Activated naive CD8-positive, alpha-beta T cell (primary cell): ENCODE measurements at regions not wholly inside any gene's neighbourhood (a gene's known extent, or its start where the extent isn't known, plus 50 kb on each side); places are given as distances from the start of the nearest gene placed in this dataset.
"Not testable (repeated sequence)": the region's sequence is repeated elsewhere in the genome, so short reads cannot be mapped to it uniquely, and the experiment has no call there.

Experiments used
- H3K27ac Mint-ChIP-seq: one replicate; pipeline ENCODE4 v1.8.0; 2021; ENCODE audit warnings: mixed read lengths
- H3K27me3 Mint-ChIP-seq: one replicate; pipeline ENCODE4 v1.8.0; 2021; ENCODE audit warnings: mixed read lengths
- H3K36me3 Mint-ChIP-seq: one replicate; pipeline ENCODE4 v1.8.0; 2021; ENCODE audit warnings: mixed read lengths
- H3K4me1 Mint-ChIP-seq: one replicate; pipeline ENCODE4 v1.8.0; 2021; ENCODE audit warnings: low read depth, mixed read lengths
- H3K4me3 Mint-ChIP-seq: one replicate; pipeline ENCODE4 v1.8.0; 2021; ENCODE audit warnings: mild to moderate bottlenecking, mixed read lengths
- H3K9me3 Mint-ChIP-seq: one replicate; pipeline ENCODE4 v1.8.0; 2021; ENCODE audit warnings: low read depth, mixed read lengths

DNA sequence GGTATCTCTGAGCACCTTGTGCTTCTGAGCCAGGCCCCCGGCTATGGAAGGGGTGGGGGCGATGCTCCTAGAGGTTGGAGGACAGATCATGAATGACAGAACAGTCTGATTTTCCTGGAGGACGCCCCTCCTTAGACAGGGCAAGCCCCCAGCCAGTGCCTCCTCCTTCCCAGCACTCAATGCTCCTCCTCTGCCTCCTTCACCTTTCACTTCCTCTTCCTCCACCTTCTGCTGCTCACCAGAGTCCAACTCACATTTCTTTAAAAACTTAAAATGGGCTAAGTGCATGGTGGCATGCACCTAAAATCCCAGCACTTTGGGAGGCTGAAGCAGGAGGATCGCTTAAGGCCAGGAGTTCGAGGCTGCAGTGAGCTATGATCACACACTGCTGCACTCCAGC, 71.1 kb upstream of the CUX1 start:
- H3K9me3 Mint-ChIP-seq: no peaks in the 10 kb centered on the region

DNA sequence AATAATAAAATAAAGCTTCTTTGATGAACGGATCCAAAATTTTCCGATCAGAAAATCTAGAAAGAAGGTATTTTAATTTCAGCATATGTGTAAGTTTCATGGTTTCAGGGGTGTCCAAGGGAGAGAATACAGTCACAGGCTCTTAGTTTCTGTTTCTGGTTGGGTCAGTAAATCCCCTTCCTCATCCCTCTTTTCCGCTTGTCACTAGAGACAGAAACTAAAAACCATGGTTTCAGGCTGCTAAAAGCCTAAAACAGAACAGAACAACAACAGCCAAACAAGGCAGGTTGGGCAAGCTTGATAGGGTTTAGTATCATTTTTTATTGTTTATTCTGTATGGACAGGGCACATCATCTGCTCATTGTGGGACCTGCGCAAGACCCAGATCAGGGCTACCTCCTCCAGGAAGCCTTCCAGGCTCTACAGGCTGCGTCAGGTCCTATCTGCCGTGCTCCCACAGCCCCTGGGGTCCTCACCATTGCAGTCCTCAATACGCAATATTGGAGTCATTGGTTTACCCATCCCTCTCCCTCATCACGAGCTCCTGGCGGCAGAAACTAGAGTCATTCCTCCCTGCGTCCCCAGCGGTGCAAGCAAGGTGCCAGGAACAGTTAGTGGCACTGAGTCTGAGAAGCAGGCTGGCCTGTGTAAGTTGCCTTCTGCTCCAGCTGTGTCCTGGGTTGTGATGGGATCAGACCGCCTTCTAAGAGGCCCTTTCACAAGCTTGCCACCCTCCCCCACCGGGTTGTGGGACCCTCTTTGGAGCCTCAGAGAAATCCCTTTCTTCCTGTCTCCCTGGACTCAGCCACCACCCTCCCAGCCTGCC, 70.2 kb upstream of the CUX1 start:
- Mint-ChIP-seq H3K27me3 (no peaks in the 10 kb centered on the region), H3K36me3 (no peaks in the 10 kb centered on the region), H3K4me3 (no peak overlapping the region), H3K4me1 (peaks cover 10% of the 10 kb centered on the region), H3K27ac (no peak overlapping the region), H3K9me3 (no peaks in the 10 kb centered on the region)

More for the DNA sequence above, 71.1 kb upstream of the CUX1 start:
- Mint-ChIP-seq H3K27me3 (no peaks in the 10 kb centered on the region), H3K4me3 (no peak overlapping the region), H3K36me3 (no peaks in the 10 kb centered on the region), H3K4me1 (peaks cover 15% of the 10 kb centered on the region), H3K27ac (no peak overlapping the region)

DNA sequence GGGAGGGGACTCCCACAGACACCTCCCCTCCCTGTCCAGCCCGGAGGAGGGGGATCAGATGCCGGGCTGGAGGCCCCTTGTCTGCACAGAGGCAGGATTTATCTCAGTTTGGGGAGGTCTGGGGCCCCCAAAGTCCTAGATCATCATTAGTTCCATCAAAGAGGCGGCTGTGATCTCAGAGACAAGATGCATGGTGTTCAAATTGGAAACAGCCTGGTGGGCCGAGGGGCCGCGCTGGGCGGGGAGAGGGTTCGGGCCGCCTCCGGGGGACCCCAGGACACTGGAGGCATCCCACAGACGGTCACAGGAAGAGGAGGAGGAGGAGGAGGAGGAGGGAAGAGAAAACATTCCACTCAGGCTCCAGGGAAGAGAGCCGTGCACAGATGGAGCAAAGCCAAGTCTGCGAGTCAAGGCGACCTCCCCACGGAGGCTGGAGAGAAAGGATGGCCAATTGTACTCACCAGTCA, 69.5 kb upstream of the CUX1 start:
- no peak overlapping the region for H3K27ac Mint-ChIP-seq
- no peaks in the 10 kb centered on the region for H3K9me3 Mint-ChIP-seq
- no peaks in the 10 kb centered on the region for H3K36me3 Mint-ChIP-seq

DNA sequence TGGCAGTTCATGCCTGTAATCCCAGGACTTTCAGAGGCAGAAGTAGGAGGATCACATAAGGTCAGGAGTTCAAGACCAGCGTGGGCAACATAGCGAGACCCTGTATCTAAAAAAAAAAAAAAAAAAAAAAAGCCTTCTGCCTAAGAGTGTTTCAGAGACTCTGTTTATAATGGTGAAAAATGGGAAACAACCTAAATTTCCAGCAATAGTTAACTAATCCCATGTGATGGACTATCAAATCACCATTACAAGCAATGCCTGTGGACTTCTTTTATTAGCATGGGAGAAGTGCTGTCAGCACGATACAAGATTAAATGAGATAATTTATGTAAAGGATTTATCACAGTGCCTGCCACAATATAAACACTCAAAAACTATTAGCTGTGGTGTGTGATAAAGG, 67.5 kb upstream of the CUX1 start:
- H3K4me1 Mint-ChIP-seq: peaks cover 13% of the 10 kb centered on the region
- H3K4me3 Mint-ChIP-seq: no peak overlapping the region
- H3K9me3 Mint-ChIP-seq: no peaks in the 10 kb centered on the region
- H3K27ac Mint-ChIP-seq: no peak overlapping the region
- no peaks in the 10 kb centered on the region for H3K27me3 Mint-ChIP-seq
- H3K36me3 Mint-ChIP-seq: no peaks in the 10 kb centered on the region

More for the DNA sequence above, 69.5 kb upstream of the CUX1 start:
- Mint-ChIP-seq H3K4me1 (peaks cover 4% of the 10 kb centered on the region), H3K27me3 (no peaks in the 10 kb centered on the region), H3K4me3 (no peak overlapping the region)

DNA sequence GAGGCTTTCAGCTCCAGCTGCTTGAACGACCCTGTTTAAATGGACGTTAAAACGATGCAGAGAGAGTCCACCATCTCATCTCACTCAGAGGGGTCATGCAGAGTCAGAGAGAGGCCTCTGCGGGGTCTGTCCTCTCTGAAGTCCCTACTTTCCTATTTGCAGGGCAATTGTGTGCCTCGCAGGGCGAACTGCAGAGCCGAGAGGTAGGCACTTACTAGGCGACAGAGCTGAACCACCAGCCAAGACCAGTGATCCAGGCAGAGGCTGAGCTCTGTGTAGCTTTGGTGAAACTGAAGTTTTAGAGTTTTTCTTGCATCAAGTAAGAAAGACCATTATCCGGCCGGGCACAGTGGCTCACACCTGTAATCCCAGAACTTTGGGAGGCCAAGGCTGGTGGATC, 64.1 kb upstream of the CUX1 start:
- no peak overlapping the region for H3K27ac Mint-ChIP-seq
- H3K4me1 Mint-ChIP-seq: peaks cover 14% of the 10 kb centered on the region
- H3K9me3 Mint-ChIP-seq: no peaks in the 10 kb centered on the region
- no peak overlapping the region for H3K4me3 Mint-ChIP-seq
- no peaks in the 10 kb centered on the region for H3K36me3 Mint-ChIP-seq
- H3K27me3 Mint-ChIP-seq: no peaks in the 10 kb centered on the region

DNA sequence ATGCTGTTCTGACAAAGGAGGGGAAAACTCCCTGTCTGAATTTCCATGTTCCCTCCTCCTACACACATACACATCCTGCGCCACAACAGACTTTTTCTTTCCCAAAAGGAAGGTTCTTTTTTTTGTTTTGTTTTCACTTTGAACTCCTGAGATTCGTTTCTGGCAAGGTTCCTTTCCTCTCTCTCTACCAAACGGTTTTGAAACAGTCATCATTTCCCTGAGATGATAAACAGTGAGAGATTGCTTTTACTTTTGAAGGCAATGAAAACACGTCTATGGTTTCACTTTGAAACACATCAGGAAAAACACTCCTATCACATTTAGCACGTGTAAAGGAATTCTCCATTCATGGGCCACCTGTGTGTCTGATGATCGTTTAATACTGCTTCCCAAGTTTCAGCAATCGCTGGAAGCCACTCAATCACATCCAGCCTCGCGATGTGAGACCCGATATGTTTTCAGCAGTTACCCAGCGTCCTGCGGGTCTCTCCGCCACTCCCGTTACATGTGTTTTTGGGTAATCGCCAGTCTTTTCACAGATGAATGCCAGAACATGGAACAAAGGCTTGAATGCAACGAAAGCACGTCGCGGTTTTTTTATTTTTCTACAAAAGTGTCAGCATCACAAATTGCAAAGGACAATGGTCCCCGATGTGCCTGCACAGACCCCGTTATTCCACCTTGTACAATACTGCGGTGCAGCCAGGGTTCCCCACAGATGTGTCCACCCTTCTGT, 62.8 kb upstream of the CUX1 start:
- H3K27me3 Mint-ChIP-seq: no peaks in the 10 kb centered on the region
- H3K9me3 Mint-ChIP-seq: no peaks in the 10 kb centered on the region
- H3K4me1 Mint-ChIP-seq: peaks cover 14% of the 10 kb centered on the region
- H3K4me3 Mint-ChIP-seq: peak overlapping the region; percentile 77
- no peaks in the 10 kb centered on the region for H3K36me3 Mint-ChIP-seq
- peak overlapping the region; percentile 23 for H3K27ac Mint-ChIP-seq

DNA sequence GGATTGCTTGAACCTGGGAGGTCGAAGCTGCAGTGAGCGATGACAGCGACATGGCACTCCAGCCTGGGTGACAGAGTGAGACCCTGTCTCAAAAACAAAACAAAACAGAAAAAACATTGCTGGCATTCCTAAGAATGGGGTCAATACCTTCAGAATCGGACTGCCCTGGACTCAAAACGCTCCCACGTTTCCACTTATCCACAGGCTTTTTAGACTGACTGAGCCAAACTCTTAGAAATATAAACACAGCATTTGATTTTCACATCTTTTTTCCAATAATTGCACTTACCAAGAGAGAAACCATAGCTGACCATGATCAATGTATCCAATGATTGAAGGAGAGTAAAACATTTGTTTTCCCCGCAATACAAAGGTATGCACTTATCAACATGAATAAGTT, 59.5 kb upstream of the CUX1 start:
- no peaks in the 10 kb centered on the region for H3K27me3 Mint-ChIP-seq
- H3K9me3 Mint-ChIP-seq: no peaks in the 10 kb centered on the region
- no peaks in the 10 kb centered on the region for H3K36me3 Mint-ChIP-seq
- H3K4me3 Mint-ChIP-seq: no peak overlapping the region
- H3K27ac Mint-ChIP-seq: no peak overlapping the region
- peaks cover 14% of the 10 kb centered on the region for H3K4me1 Mint-ChIP-seq

DNA sequence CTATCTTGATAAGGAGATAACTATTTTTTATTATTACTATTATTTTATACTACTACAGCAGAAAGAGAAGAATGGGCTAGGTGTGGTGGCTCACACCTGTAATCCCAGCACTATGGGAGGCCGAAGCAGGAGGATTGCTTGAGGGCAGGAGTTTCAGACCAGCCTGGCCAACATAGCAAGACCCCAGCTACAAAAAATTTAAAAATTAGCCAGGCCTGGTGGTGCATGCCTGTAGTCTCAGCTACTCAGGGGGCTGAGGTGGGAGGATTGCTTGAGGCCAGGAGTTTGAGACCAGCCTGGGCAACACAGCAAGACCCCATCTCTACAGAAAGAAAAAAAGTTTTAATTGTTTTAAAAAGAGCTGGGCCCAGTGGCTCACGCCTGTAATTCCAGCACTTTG, 58.9 kb upstream of the CUX1 start:
- H3K9me3 Mint-ChIP-seq, H3K27ac Mint-ChIP-seq, H3K4me3 Mint-ChIP-seq, H3K36me3 Mint-ChIP-seq, H3K27me3 Mint-ChIP-seq: not testable (repeated sequence)
- H3K4me1 Mint-ChIP-seq: peaks cover 14% of the 10 kb centered on the region

DNA sequence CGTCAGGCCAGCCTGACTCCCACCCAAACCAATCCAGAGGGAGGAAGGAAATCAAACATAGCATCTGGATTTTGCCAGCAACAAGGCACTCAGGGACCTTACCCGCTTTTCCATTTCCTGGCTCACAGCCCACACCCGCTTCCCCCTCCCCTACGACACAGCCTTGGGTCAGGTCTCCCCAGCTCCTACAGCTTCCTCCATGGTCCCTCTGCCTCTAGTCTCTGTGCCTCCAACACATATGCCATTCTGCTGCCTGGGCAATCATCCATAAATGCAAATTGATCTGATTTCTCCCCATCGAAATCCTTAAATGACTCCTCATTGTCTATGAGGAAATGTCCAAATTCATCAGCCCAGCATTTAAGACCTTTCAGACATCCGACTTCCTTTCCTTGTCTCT, 53.2 kb upstream of the CUX1 start:
- no peak overlapping the region for H3K27ac Mint-ChIP-seq
- H3K4me3 Mint-ChIP-seq: no peak overlapping the region
- no peaks in the 10 kb centered on the region for H3K27me3 Mint-ChIP-seq
- H3K9me3 Mint-ChIP-seq: no peaks in the 10 kb centered on the region
- no peaks in the 10 kb centered on the region for H3K36me3 Mint-ChIP-seq
- no peaks in the 10 kb centered on the region for H3K4me1 Mint-ChIP-seq

DNA sequence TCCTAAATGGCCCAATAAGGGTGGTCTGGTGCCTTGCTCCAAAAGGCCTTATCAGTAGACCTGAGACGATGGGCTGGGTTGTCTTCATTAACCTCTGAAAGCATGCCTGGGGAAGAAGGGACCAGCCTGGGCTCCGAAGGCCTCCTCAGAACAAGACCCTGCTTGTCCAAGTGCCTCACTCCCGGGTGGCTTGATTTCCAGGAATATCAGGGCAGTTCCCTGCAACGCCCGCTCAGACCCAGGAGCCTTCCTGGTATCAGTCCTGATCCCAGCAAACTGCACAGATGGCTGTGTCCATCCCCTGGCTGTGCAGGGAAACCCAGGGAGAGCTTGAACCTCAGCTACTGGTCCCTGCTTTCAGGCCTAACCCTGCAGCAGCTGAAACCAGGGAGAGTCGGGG, 49.9 kb upstream of the CUX1 start:
- Mint-ChIP-seq H3K27me3 (peaks cover 2% of the 10 kb centered on the region), H3K36me3 (no peaks in the 10 kb centered on the region), H3K27ac (no peak overlapping the region), H3K4me1 (no peaks in the 10 kb centered on the region), H3K9me3 (no peaks in the 10 kb centered on the region), H3K4me3 (no peak overlapping the region)
